ENCODE measurements at regions not wholly inside any gene's neighbourhood (a gene's known extent, or its start where the extent isn't known, plus 50 kb on each side); places are given as distances from the start of the nearest gene placed in this dataset.

- H3K27me3 Mint-ChIP-seq (ENCODE audit: low read depth) = peaks cover 5% of the 10 kb centered on the region
- no peaks in the 10 kb centered on the region for H3K4me1 Mint-ChIP-seq
- H3K36me3 Mint-ChIP-seq (ENCODE audit: low read depth) = no peaks in the 10 kb centered on the region
- DNase-seq (ENCODE audit: low read depth, low spot score) = no peak
- no peak for TF ChIP-seq CTCF (conservative IDR thresholded peaks at IDR 0.05)
- H3K4me3 Mint-ChIP-seq = no peak overlapping the region
- peaks cover 3% of the 10 kb centered on the region for H3K9me3 Mint-ChIP-seq
- H3K27ac Mint-ChIP-seq (ENCODE audit: unreplicated experiment) = no peak overlapping the region
Observed at GRCh38 chr15:61331019-61331418, 101.9 kb upstream of the RORA start.

- H3K4me1 Mint-ChIP-seq = no peaks in the 10 kb centered on the region
- no peak for TF ChIP-seq CTCF (conservative IDR thresholded peaks at IDR 0.05)
- H3K27me3 Mint-ChIP-seq (ENCODE audit: low read depth) = peaks cover 2% of the 10 kb centered on the region
- no peak for DNase-seq (ENCODE audit: low read depth, low spot score)
- H3K27ac Mint-ChIP-seq (ENCODE audit: unreplicated experiment) = no peak overlapping the region
- H3K4me3 Mint-ChIP-seq = no peak overlapping the region
- H3K9me3 Mint-ChIP-seq = peaks cover 3% of the 10 kb centered on the region
- H3K36me3 Mint-ChIP-seq (ENCODE audit: low read depth) = no peaks in the 10 kb centered on the region
Observed at GRCh38 chr15:61327019-61327631, 98.0 kb upstream of the RORA start.

GRCh38 chr15:61319892-61320291, 90.8 kb upstream of the RORA start:
- Mint-ChIP-seq H3K27ac (ENCODE audit: unreplicated experiment) (no peak overlapping the region), H3K4me1 (no peaks in the 10 kb centered on the region), H3K4me3 (no peak overlapping the region), H3K36me3 (ENCODE audit: low read depth) (no peaks in the 10 kb centered on the region), H3K9me3 (peaks cover 3% of the 10 kb centered on the region), H3K27me3 (ENCODE audit: low read depth) (no peaks in the 10 kb centered on the region)
- no peak for DNase-seq (ENCODE audit: low read depth, low spot score)
- TF ChIP-seq CTCF (conservative IDR thresholded peaks at IDR 0.05) = no peak

- no peak overlapping the region for H3K27ac Mint-ChIP-seq (ENCODE audit: unreplicated experiment)
- TF ChIP-seq CTCF (conservative IDR thresholded peaks at IDR 0.05) = no peak
- H3K27me3 Mint-ChIP-seq (ENCODE audit: low read depth) = no peaks in the 10 kb centered on the region
- DNase-seq (ENCODE audit: low read depth, low spot score) = no peak
- peaks cover 3% of the 10 kb centered on the region for H3K9me3 Mint-ChIP-seq
- no peak overlapping the region for H3K4me3 Mint-ChIP-seq
- H3K36me3 Mint-ChIP-seq (ENCODE audit: low read depth) = no peaks in the 10 kb centered on the region
- H3K4me1 Mint-ChIP-seq = no peaks in the 10 kb centered on the region
Observed at GRCh38 chr15:61318802-61319525, 89.9 kb upstream of the RORA start.

- Mint-ChIP-seq H3K4me3 (no peak overlapping the region), H3K9me3 (peaks cover 3% of the 10 kb centered on the region), H3K4me1 (no peaks in the 10 kb centered on the region), H3K27ac (ENCODE audit: unreplicated experiment) (no peak overlapping the region), H3K36me3 (ENCODE audit: low read depth) (no peaks in the 10 kb centered on the region), H3K27me3 (ENCODE audit: low read depth) (no peaks in the 10 kb centered on the region)
- DNase-seq (ENCODE audit: low read depth, low spot score) = no peak
- TF ChIP-seq CTCF (conservative IDR thresholded peaks at IDR 0.05) = no peak
Observed at GRCh38 chr15:61318301-61318700, 89.2 kb upstream of the RORA start.
